Stimulated activated CD4-positive, alpha-beta T cell treated with anti-CD3 and anti-CD28 coated beads, TNF-alpha, amount 100 ng/mL, for 24 hours (primary cell): ENCODE measurements at regions not wholly inside any gene's neighbourhood (a gene's known extent, or its start where the extent isn't known, plus 50 kb on each side); places are given as distances from the start of the nearest gene placed in this dataset.
"Not testable (repeated sequence)": the region's sequence is repeated elsewhere in the genome, so short reads cannot be mapped to it uniquely, and the experiment has no call there.

Source experiments
- DNase-seq, 3 experiments: peaks; one replicate each; pipeline ENCODE4 v3.0.0-alpha.2; 2020; ENCODE audit warnings: low read depth in 3 of 3

DNA sequence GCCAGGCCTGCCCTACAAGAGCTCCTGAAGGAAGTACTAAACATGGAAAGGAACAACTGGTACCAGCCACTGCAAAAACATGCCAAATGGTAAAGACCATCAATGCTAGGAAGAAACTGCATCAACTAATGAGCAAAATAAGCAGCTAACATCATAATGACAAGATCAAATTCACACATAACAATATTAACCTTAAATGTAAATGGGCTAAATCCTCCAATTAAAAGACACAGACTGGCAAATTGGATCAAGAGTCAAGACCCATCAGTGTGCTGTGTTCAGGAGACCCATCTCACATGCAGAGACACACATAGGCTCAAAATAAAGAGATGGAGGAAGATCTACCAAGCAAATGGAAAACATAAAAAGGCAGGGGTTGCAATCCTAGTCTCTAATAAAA lies 119.0 kb upstream of the CARMIL1 start:
- DNase-seq: not testable (repeated sequence)

DNA sequence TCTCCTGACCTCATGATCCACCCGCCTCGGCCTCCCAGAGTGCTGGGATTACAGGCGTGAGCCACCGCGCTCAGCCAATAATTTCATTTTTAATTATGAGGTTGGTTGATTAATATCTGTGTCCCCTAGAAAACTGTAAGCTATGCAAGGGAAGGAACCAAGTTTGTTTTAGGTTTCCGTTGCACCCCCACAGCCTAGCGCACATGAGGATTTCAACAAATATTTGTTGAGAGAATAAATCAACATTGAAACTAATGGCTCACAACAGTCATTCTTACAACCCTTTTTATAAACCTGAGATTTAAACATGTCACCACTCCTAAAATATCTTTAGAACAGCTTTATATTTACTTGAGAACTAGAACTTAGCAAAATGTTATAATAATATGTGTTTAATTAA lies 114.0 kb upstream of the CARMIL1 start:
- DNase-seq: no peak

DNA sequence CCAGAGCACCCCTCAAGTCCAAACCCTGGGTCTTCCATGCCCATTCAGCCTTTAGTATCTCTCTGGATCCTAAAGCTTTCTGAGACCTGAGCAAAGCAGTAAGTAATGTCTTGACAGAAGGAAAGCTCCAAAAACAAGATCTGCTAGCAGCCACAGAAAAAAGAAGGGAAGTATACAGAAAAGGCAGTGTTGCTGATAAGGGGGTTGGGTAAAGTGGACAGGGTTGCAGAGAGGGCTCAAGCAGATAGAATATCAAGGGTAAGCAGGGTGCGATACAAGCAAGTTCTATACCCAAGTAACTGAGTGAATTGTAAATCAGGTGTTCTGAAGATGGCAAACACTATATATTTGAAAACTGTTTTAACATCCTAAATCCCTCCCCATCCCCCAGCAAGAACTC lies 113.4 kb upstream of the CARMIL1 start:
- DNase-seq: no peak

DNA sequence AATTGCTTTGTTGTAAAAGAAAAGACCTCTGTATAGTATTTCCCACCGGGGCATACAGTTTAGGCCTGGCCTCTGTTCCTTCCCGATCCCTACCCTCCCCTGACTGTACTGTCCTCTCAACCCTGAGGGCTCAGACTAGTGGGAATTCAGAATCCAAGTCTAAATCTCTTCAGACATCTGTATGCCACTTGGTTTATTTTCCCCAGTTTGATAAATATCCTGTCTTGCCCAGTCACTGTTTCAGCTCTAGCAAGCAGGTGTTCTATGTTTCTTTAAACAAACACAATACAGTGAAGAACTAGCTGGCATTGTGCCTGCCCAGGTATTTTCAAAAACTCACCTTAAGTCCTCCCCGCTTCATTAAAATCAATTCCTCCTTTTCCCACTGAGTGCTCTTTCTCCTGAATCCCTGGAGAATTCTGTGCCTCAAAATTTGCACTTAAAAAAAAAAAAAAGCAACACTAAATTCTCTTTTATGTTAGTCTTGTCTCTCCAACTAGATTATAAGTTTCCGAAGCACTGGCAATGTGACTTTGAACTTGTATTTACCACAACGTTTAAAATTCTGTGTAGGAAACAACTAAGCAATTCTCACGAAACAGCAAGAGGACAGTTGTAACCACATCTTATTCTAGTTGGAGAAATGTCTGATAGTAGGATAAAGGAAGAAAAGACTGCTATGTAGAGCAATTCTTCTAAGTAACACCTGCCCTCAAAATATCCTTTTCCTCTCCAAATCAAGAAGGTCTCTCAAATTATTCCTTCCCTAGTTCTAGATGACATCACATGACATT lies 112.0 kb upstream of the CARMIL1 start:
- no peak for DNase-seq

DNA sequence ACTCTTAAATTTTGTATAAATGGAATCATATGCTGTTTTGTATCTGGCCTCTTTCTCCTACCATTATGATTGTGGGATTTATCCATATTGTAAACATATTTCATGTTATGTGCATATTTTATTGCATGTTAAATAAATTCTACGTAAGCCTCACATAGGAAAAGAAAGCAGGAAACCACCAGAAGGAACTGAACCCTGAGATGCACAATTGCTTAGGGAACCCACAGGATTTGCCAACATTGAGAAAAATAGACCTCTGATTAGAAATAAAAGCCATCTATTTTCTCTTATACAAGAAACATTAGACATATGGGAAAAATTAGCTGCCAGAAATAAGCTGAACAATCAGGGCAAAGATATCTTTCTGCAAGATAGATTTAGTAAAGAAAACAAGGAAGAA lies 111.2 kb upstream of the CARMIL1 start:
- no peak for DNase-seq

DNA sequence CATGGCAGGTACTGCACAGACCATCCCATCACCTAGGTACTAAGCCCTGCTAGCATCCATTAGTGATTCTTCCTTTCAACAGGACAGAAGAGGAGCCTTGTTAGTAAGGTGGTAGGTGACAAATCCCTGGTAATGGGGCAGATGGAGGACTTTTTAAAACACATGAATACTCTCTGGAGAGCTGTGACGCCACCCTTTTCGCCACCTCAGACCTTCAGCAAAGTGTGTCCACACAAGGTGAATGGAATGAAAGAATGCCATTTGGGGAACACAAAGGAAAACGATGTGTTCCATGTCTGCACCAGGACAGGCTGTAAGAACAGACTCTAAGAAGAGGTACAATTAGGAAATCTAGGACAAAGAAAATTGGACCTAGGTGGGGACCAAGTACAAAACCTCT lies 110.5 kb upstream of the CARMIL1 start:
- no peak for DNase-seq

DNA sequence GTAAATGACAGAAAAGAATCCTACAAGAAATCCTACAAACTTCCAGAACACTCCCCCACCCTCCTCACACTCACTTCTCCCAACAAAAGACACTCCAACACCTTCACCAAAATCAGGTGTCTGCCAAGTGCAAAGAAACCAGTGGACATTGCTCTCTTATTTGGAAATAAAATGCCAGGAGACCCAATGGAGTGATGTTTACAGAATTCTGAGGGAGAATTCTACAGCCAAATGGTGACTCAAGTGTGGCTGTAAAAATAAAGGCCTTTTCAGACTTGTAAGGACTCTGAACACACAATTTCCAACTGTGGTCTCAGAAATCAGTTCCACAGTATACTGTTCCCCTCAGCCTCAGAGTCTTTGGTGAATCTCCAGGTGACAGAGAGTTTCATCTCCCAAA lies 109.6 kb upstream of the CARMIL1 start:
- no peak for DNase-seq

DNA sequence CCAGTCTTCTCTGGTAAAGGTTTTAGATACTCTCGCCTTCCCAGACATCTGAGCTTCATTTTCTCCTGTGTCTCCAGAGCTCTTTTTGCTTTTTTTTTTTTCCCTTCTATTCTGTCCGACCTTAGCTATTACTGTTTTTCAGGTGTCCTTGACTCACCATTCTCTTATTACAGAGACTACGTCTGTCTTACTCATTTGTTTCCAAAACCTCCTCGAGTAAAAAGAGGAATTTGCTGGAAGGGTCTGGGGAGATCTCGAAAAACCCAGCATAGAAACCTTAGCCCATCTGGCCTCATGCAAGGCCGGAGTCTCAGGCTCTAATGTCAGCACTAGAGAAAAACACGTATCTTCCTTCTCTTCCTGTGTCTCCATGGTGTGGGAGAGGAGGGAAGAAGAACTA lies 109.2 kb upstream of the CARMIL1 start:
- DNase-seq: no peak

DNA sequence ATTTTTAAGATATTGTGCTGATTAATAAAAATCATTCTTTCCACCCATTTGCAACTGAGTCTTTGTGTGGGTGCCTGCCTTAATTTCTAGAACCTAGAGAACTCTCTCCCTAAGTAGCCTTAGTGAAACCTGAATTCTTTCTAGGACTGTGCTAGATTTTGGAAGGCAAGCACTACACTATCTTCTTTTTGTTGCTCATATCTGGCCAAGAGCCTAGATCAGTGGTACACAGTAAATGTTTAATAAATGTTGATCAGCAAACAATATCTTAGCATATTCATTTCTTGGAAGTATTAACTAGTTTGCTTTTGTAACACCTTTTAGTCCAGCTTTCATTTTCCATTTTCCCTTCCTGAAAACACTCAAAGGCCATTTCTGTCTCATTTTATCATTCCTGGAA lies 108.5 kb upstream of the CARMIL1 start:
- no peak for DNase-seq

DNA sequence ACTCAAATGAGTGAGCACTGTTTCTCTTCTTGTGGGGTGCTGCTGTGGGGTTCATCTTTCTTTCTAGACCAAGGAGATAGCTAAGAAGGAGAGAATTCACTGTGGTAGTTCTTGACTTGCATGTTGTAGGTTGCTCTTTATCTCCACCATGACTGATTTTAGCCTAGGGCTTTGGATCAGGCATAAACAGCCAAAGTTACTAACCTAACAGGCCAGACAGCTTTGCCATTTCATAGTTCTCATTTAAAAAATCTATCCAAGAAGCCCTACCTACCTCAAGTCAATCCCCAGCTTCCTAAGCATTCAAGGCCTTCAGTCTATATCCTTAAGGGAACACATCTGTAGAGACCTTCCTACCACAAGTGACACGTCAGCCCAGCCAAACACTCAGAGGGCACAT lies 107.9 kb upstream of the CARMIL1 start:
- DNase-seq: no peak

DNA sequence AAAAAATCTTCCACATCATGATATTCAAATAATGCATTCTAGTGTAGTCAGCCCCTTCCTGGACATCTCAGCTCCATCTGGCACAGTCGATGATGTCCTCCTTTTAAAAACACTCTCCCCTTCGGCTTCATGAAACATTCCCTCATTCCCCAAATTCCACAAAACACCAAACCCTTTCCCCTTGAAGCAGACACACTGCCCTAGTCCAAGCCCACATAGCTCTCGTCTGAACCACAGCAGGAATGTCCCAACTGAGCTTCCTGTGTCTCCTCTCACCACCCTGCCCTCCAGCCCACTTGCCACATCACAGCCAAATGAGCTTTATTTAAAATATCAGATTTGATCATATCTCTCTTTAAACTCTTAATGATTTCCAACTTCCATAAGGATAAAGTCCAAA lies 106.4 kb upstream of the CARMIL1 start:
- DNase-seq: no peak

DNA sequence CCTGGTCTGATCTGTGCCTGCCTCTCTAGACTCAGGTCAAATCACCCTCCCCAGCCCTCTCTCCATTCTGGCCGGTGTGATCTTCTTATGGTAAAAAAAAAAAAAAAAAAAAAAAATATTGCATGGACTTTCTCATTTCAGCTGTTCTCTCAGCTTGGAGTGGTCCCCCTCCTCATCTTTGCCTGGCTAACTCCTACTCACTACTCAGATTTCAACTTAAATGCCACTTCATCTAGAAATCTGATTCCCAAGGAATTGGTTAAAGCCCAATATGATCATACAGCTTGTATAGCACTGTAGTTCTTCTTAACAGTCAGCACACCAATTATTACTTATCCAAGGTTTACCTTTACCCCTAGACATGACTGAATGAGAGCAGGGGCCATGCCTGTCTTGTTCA lies 105.9 kb upstream of the CARMIL1 start:
- no peak for DNase-seq

DNA sequence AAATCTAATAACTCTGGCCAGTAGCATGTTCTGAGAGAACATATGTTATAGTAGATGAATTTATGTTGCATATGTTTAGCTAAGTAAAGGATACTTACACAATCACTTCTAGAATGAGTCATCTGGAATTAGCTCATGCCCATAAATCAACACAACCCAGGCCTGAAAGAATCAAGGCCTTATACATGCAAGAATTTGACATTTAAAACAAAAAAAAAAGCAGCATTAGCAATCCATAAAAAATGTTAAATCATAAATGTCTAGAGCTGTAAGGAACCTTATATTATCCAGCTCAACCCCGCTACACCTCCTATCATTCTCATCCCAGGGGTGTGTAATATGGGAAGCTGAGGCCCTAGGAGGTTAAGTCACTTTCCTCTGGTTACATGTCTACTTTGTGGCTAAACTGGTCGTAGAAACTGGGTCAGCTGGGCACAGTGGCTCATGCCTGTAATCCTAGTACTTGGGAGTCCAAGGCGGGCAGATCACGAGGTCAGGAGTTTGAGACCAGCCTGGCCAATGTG lies 105.2 kb upstream of the CARMIL1 start:
- no peak for DNase-seq

DNA sequence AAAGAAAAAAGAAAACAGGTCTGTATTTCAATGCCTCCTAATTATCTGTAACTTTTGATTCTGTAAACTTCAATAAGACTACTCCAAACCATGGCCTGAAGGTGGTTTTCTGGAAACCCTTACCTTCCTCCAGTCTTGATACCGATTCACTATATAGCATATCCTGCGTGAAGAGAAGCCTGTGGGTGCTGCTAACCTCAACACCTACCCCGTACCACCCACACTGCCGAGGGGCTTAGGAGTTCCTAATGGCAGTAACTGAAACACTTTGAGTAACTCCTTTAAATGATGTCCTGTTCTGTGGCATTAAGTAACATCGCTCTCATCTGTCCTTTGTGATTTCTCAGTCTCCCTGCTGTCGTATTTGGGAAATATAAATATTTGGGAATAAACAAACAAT lies 104.5 kb upstream of the CARMIL1 start:
- DNase-seq: no peak

DNA sequence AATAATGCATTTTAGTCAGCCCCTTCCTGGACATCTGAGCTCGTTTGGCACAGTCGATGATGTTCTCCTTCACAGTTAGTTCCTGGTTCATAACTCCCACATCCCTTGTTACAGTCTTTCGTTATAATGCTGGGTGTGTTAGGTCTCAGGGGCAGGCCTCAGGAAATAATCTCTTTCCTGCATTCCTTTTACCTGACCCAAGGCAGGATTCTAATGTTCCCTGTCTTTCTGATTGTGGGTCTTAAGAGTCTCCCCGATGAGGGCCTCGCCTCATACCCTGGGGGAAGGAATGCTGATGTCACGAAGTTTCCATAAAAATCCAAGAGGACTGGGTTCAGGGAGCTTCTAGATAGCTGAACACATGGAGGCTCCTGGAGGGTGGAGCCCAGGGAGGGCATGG lies 104.0 kb upstream of the CARMIL1 start:
- no peak for DNase-seq

DNA sequence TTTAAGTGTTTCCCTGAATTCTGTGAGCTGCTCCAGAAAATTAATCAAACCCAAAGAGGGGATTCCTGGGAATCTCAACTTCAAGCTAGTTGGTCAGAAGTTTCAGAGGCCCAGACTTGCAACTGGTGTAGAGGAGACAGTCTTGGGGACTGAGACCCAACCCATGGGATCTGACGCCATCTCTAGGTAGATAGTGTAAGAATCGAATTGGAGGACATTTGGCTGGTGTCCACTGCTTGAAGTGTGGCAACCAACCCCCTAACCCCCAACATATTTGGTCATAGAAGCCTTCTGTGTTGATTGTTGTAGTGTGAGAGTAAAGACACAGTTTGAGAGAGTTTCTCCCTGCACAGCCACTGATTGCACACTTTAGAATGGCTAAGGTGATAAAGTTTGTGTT lies 103.5 kb upstream of the CARMIL1 start:
- no peak for DNase-seq

DNA sequence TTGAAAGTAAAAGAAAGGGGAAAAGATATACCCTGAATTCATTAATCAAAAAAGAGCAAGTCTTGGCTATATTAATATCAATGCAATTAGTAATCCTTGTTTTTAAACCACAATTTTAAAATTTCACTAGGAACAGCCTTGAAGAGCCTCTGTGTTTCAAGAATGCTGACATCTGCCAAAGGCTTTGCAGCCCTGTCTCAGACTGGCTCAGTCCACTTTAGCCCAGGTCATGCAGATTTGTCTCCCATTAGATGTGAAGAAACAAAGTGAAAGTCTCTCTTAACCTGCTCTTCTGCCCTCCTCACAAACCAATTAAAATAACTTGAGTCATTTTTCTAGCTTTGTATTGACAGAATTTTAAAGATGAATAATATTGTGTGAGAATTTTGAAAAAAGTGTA lies 102.7 kb upstream of the CARMIL1 start:
- DNase-seq: no peak

DNA sequence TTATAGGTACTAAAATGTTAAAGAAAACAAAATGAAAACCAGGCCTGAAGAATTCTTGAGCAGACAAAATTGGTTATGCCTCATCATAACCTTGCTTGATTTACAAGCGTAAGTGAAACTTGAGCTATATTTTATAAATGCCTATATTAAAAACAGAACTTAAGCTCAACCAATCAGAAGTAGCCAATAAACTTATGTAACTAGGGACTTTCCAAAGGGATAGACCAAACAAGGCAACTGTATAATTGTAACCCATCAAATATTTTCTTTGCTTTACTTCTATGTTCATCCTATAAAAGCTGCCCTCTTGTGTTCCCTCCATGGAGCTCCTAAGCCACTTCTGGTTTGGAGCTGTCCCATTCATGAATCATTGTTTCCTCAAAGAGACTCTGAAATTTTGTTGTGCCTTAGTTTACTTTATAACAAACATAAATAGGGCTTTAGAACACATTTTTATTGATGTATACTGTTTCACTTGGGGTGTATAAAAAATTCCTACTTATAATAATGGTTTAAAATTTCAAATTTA lies 101.6 kb upstream of the CARMIL1 start:
- DNase-seq: no peak

DNA sequence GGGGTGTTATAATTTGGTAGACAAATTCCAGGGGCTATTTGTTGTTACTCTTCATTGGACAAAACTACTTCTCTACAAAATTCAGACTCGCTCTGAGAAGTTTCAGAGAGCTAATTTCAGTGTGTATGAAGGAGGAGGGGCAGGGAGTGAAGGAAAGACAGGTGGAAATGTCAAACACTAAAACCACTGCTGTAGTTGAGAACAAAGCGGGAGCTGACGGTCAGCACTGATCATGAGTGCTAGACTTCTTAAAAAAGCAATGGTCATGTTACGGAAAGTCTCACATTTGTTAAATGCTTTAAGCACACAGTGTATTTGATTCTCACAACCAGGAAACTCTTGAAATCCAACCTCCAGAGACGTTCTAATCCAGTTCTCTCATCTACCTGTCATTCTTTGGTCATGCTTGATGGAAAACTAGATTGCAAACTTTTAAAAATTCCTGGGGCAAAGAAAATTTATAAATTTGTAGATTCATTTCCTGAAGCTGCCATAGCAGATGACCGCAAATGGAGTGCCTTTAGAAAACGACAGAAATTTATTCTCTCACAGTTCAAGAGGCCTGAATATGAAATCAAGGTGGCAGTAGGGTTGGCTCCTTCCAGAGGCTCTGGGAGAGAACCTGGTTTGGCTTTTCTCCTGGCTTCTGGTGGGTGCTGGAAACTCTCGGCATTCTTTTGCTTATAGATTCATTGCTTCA lies 100.7 kb upstream of the CARMIL1 start:
- no peak for DNase-seq

DNA sequence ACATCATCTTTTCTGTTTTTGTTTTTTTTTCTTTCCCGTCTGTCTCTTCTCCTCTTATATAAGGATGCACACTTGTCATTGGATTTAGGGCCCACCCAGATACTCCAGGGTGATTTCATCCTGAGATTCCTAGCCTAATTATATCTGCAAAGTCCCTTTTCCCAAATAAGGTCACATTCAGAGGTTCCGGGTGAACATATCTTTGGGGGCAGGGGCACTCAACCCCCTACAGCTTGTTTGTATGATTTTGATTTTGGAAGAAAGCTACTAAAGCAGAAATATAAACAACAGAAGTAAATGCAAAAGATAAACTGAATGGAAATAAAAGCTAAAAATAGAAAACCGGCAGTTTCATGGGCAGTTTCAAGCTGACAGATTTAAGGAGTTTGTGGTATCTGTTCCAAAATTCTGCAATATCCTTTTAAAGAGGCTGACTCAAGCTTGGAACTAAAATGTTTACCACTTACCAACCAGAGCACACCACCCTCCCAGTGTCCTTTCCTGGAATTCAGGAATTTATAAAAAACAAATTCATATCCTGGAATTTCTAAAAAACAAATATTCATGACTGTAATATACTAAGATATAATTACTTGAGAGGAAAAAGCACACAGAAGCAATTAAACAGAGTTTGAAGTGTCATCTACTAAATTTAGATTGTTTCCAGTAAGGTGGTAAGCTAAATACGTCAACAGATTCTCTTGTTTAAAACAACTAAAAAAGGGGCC lies 100.0 kb upstream of the CARMIL1 start:
- no peak for DNase-seq

DNA sequence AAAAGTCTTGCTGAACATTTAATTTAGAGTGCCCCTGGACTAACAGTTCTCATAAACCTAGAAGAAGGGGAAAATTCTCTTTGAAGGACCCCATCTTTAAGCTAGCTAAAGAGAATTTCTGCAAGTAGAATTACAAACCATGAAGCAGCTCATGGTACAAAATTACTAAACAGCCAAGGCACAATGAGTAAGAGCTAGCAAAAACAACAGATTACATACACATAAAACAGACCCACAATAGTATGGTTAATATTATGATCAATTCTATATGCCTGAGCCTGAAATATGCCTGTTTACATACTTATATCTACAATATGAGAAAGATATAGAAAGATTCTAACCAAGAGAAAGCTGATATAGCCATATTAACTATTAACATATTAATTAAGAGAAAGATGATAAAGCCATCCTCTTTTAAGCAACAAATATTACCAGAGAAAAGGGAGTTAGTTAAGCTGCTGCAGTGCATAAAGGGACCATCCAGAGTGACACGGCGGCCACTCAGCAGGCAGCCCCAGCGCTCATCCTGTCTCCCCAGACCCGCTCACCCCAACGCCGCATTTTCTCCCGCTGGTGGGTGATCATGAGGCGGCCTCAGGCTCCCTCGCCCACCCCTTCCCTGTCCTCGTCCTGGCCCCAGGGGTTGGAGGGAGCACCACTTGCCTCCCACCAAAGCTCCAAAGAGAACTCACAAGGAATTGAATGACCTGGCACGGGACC lies 98.4 kb upstream of the CARMIL1 start:
- no peak for DNase-seq

DNA sequence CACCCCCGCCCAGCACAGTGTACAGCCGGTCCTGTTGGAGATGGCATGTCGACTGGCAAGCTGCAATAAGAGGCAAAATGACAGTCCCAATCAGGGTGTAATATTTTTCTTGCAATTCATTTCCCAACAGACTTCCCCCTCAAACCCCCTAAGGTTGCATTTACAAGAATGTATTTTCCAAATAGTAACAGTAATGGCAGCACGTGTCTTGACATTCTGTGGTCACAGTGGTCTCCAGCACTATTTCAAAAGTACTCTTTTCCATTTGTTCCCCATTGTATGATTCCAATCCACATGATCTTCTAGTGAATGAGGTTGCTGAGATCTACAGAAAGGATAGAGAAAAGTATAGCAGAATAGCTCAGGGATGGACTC lies 97.8 kb upstream of the CARMIL1 start:
- DNase-seq: no peak
